HepG2 (cell line): ENCODE measurements at regions not wholly inside any gene's neighbourhood (a gene's known extent, or its start where the extent isn't known, plus 50 kb on each side); places are given as distances from the start of the nearest gene placed in this dataset.
A peak's percentile ranks its signal among the peaks of the same experiment; 100 is the strongest.

Experiments used
- CEBPB ChIP-seq: IDR thresholded peaks from 2 replicates; pipeline ENCODE4 v1.6.1; 2011; ENCODE audit warnings: low read depth, low read length, improper control_type of control experiment, borderline replicate concordance
- EP300 ChIP-seq, 3 experiments: sonication (generic) in 1 of 3; formaldehyde crosslinking in 1 of 3; IDR thresholded peaks; 2 replicates each; pipeline versions ENCODE4 v1.5.1 to v1.6.1; 2011 to 2020; ENCODE audit warnings: low read depth in 2 of 3, low read length in 2 of 3, borderline replicate concordance in 1 of 3, improper control_type of control experiment in 1 of 3, mild to moderate bottlenecking in 1 of 3, missing genetic modification reagents in 1 of 3, moderate library complexity in 1 of 3
- FOXA3 ChIP-seq: IDR thresholded peaks from 2 replicates; pipeline ENCODE4 v1.6.1; 2016; ENCODE audit warnings: missing genetic modification reagents, missing compliant biosample characterization
- HDAC1 ChIP-seq: sonication (generic); formaldehyde crosslinking; IDR thresholded peaks from 2 replicates; pipeline ENCODE4 v1.5.1; 2020; ENCODE audit warnings: mild to moderate bottlenecking, missing genetic modification reagents
- KLF9 ChIP-seq: IDR thresholded peaks from 2 replicates; pipeline ENCODE4 v1.6.1; 2016; ENCODE audit warnings: low read depth
- MED1 ChIP-seq: sonication (generic); formaldehyde crosslinking; IDR thresholded peaks from 2 replicates; pipeline ENCODE4 v1.4.0; 2020; ENCODE audit warnings: missing genetic modification reagents
- MIER2 ChIP-seq: IDR thresholded peaks from 2 replicates; pipeline ENCODE4 v1.6.1; 2016; ENCODE audit warnings: missing biosample characterization, missing genetic modification reagents
- MIER3 ChIP-seq: IDR thresholded peaks from 2 replicates; pipeline ENCODE4 v1.6.1; 2016; ENCODE audit warnings: missing compliant biosample characterization, borderline replicate concordance
- NCOR1 ChIP-seq: fragments of 200-600 bp; sonication (generic); IDR thresholded peaks from 2 replicates; pipeline ENCODE4 v1.7.0; 2017; ENCODE audit warnings: antibody characterized with exemption, low read length, borderline replicate concordance
- RCOR2 ChIP-seq: IDR thresholded peaks from 2 replicates; pipeline ENCODE4 v1.6.1; 2016; ENCODE audit warnings: missing biosample characterization, missing genetic modification reagents
- SALL1 ChIP-seq: sonication (generic); formaldehyde crosslinking; IDR thresholded peaks from 2 replicates; pipeline ENCODE4 v1.8.0; 2022; ENCODE audit warnings: mild to moderate bottlenecking, missing genetic modification reagents
- SIX4 ChIP-seq: sonication (generic); formaldehyde crosslinking; IDR thresholded peaks from 2 replicates; pipeline ENCODE4 v1.4.0; 2020; ENCODE audit warnings: missing genetic modification reagents
- SMARCE1 ChIP-seq: fragments of 450-650 bp; IDR thresholded peaks from 2 replicates; pipeline ENCODE4 v1.6.1; 2017; ENCODE audit warnings: borderline replicate concordance
- SMYD3 ChIP-seq: sonication (generic); formaldehyde crosslinking; IDR thresholded peaks from 2 replicates; pipeline ENCODE4 v1.8.1; 2023; ENCODE audit warnings: mild to moderate bottlenecking, missing genetic modification reagents
- SNAPC2 ChIP-seq: sonication (generic); formaldehyde crosslinking; IDR thresholded peaks from 2 replicates; pipeline ENCODE4 v1.8.1; 2022; ENCODE audit warnings: mild to moderate bottlenecking, missing genetic modification reagents
- SP1 ChIP-seq, 2 experiments: fragments of 450-650 bp in 1 of 2; sonication (generic) in 1 of 2; formaldehyde crosslinking in 1 of 2; IDR thresholded peaks; 2 replicates each; pipeline versions ENCODE4 v1.4.0 to v1.6.1; 2016 to 2020; ENCODE audit warnings: missing genetic modification reagents in 1 of 2
- ZNF331 ChIP-seq: sonication (generic); formaldehyde crosslinking; IDR thresholded peaks from 2 replicates; pipeline ENCODE4 v1.4.0; 2020; ENCODE audit warnings: missing genetic modification reagents
- ZNF333 ChIP-seq: sonication (generic); formaldehyde crosslinking; IDR thresholded peaks from 2 replicates; pipeline ENCODE4 v1.4.0; 2020; ENCODE audit warnings: mild to moderate bottlenecking, missing genetic modification reagents, borderline replicate concordance
- ZNF576 ChIP-seq: sonication (generic); formaldehyde crosslinking; IDR thresholded peaks from 2 replicates; pipeline ENCODE4 v1.4.0; 2020; ENCODE audit warnings: mild to moderate bottlenecking, missing genetic modification reagents
- TF ChIP-seq, protein P1 (sequence below): IDR thresholded peaks from 2 replicates; pipeline ENCODE4 v1.6.1; 2018; ENCODE audit warnings: missing genetic modification reagents
- TF ChIP-seq, protein P2 (sequence below): sonication (generic); formaldehyde crosslinking; IDR thresholded peaks from 2 replicates; pipeline ENCODE4 v1.4.0; 2020; ENCODE audit warnings: missing genetic modification reagents
- TF ChIP-seq, protein P3 (sequence below), 2 experiments: IDR thresholded peaks; 2 replicates each; pipeline ENCODE4 v1.6.1; 2011 to 2012; ENCODE audit warnings: low read length in 2 of 2, borderline replicate concordance in 1 of 2, low read depth in 1 of 2, mild to moderate bottlenecking in 1 of 2, moderate library complexity in 1 of 2

- TF ChIP-seq, protein P1, sequence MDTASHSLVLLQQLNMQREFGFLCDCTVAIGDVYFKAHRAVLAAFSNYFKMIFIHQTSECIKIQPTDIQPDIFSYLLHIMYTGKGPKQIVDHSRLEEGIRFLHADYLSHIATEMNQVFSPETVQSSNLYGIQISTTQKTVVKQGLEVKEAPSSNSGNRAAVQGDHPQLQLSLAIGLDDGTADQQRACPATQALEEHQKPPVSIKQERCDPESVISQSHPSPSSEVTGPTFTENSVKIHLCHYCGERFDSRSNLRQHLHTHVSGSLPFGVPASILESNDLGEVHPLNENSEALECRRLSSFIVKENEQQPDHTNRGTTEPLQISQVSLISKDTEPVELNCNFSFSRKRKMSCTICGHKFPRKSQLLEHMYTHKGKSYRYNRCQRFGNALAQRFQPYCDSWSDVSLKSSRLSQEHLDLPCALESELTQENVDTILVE: peak; percentile 68
- TF ChIP-seq CEBPB: peak; percentile 95
- no peak for TF ChIP-seq SNAPC2 (CRISPR knock-in tag)
- TF ChIP-seq MED1 (CRISPR knock-in tag): peak; percentile 55
- peak; percentile 75; the same call in 1 of the 2 replicates for TF ChIP-seq MIER3
- no peak for TF ChIP-seq SP1 (IDR thresholded peaks at IDR 0.05)
- TF ChIP-seq SP1 (CRISPR knock-in tag; IDR thresholded peaks at IDR 0.05): peak; percentile 19; the same call in 1 of the 2 replicates
- TF ChIP-seq, protein P2, sequence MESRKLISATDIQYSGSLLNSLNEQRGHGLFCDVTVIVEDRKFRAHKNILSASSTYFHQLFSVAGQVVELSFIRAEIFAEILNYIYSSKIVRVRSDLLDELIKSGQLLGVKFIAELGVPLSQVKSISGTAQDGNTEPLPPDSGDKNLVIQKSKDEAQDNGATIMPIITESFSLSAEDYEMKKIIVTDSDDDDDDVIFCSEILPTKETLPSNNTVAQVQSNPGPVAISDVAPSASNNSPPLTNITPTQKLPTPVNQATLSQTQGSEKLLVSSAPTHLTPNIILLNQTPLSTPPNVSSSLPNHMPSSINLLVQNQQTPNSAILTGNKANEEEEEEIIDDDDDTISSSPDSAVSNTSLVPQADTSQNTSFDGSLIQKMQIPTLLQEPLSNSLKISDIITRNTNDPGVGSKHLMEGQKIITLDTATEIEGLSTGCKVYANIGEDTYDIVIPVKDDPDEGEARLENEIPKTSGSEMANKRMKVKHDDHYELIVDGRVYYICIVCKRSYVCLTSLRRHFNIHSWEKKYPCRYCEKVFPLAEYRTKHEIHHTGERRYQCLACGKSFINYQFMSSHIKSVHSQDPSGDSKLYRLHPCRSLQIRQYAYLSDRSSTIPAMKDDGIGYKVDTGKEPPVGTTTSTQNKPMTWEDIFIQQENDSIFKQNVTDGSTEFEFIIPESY (CRISPR knock-in tag): peak; percentile 69; the same call in 1 of the 2 replicates
- peak in 1 of 2 experiments; percentile 77; a peak in 1 of 4 replicates for TF ChIP-seq EP300 (IDR thresholded peaks at IDR 0.05; ENCODE audit: low read depth in 2 of 2, low read length in 2 of 2)
- peak; percentile 77 for TF ChIP-seq EP300 (CRISPR knock-in tag; IDR thresholded peaks at IDR 0.05; ENCODE audit: borderline replicate concordance)
- TF ChIP-seq FOXA3: peak; percentile 88
- no peak for TF ChIP-seq ZNF333 (CRISPR knock-in tag)
- TF ChIP-seq NCOR1: peak; percentile 32; the same call in 1 of the 2 replicates
- TF ChIP-seq SMYD3 (CRISPR knock-in tag): no peak
- TF ChIP-seq SIX4 (CRISPR knock-in tag): 0 out of 2 replicates have a peak, but pooled peaks have one; percentile 30
- TF ChIP-seq ZNF576: no peak
- TF ChIP-seq ZNF331 (CRISPR knock-in tag): peak; percentile 66; the same call in 1 of the 2 replicates
- TF ChIP-seq SALL1 (CRISPR knock-in tag): peak; percentile 80
- TF ChIP-seq, protein P3, sequence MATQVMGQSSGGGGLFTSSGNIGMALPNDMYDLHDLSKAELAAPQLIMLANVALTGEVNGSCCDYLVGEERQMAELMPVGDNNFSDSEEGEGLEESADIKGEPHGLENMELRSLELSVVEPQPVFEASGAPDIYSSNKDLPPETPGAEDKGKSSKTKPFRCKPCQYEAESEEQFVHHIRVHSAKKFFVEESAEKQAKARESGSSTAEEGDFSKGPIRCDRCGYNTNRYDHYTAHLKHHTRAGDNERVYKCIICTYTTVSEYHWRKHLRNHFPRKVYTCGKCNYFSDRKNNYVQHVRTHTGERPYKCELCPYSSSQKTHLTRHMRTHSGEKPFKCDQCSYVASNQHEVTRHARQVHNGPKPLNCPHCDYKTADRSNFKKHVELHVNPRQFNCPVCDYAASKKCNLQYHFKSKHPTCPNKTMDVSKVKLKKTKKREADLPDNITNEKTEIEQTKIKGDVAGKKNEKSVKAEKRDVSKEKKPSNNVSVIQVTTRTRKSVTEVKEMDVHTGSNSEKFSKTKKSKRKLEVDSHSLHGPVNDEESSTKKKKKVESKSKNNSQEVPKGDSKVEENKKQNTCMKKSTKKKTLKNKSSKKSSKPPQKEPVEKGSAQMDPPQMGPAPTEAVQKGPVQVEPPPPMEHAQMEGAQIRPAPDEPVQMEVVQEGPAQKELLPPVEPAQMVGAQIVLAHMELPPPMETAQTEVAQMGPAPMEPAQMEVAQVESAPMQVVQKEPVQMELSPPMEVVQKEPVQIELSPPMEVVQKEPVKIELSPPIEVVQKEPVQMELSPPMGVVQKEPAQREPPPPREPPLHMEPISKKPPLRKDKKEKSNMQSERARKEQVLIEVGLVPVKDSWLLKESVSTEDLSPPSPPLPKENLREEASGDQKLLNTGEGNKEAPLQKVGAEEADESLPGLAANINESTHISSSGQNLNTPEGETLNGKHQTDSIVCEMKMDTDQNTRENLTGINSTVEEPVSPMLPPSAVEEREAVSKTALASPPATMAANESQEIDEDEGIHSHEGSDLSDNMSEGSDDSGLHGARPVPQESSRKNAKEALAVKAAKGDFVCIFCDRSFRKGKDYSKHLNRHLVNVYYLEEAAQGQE (IDR thresholded peaks at IDR 0.05; ENCODE audit: borderline replicate concordance in 1 of 2, low read depth in 1 of 2, low read length in 2 of 2): no peak
- TF ChIP-seq KLF9: no peak
- peak; percentile 43; the same call in 1 of the 2 replicates for TF ChIP-seq HDAC1 (CRISPR knock-in tag)
- TF ChIP-seq SMARCE1: no peak
- TF ChIP-seq MIER2 (CRISPR knock-in tag): peak; percentile 55; the same call in 1 of the 2 replicates
- 0 out of 2 replicates have a peak, but pooled peaks have one; percentile 67 for TF ChIP-seq RCOR2 (CRISPR knock-in tag)
Observed at GRCh38 chr19:56927294-56927693, 86.8 kb upstream of the PEG3 start (continued).
